ENCODE measurements at regions not wholly inside any gene's neighbourhood (a gene's known extent, or its start where the extent isn't known, plus 50 kb on each side); places are given as distances from the start of the nearest gene placed in this dataset.

GRCh38 chr11:28483072-28483867, 375.1 kb downstream of the METTL15 start:
- TF ChIP-seq, protein P1, sequence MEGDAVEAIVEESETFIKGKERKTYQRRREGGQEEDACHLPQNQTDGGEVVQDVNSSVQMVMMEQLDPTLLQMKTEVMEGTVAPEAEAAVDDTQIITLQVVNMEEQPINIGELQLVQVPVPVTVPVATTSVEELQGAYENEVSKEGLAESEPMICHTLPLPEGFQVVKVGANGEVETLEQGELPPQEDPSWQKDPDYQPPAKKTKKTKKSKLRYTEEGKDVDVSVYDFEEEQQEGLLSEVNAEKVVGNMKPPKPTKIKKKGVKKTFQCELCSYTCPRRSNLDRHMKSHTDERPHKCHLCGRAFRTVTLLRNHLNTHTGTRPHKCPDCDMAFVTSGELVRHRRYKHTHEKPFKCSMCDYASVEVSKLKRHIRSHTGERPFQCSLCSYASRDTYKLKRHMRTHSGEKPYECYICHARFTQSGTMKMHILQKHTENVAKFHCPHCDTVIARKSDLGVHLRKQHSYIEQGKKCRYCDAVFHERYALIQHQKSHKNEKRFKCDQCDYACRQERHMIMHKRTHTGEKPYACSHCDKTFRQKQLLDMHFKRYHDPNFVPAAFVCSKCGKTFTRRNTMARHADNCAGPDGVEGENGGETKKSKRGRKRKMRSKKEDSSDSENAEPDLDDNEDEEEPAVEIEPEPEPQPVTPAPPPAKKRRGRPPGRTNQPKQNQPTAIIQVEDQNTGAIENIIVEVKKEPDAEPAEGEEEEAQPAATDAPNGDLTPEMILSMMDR (IDR thresholded peaks at IDR 0.05 in 4 of 5, conservative IDR thresholded peaks at IDR 0.05 in 1 of 5), result no peak
- no peak for TF ChIP-seq POLR2A (IDR thresholded peaks at IDR 0.05)
